H9 (cell line): ENCODE measurements at regions not wholly inside any gene's neighbourhood (a gene's known extent, or its start where the extent isn't known, plus 50 kb on each side); places are given as distances from the start of the nearest gene placed in this dataset.

ENCODE experiments used
- DNase-seq: peaks from one replicate; pipeline ENCODE4 v3.0.0-alpha.2; 2017
- H2AFZ ChIP-seq: one replicate; pipeline ENCODE4 v1.6.1; 2013; ENCODE audit warnings: mild to moderate bottlenecking, low read length, control low read depth, moderate library complexity
- H2AK5ac ChIP-seq: 2 replicates; pipeline ENCODE4 v1.6.1; 2013; ENCODE audit warnings: low read length, control low read depth, mixed read lengths; ENCODE audit not compliant: insufficient read length
- H2BK120ac ChIP-seq: one replicate; pipeline ENCODE4 v1.6.1; 2013; ENCODE audit warnings: low read depth, mild to moderate bottlenecking, low read length, control low read depth, inconsistent platforms; ENCODE audit not compliant: poor library complexity, severe bottlenecking
- H2BK12ac ChIP-seq: 2 replicates; pipeline ENCODE4 v1.6.1; 2013; ENCODE audit warnings: low read length, control low read depth, mixed read lengths, low read depth; ENCODE audit not compliant: insufficient read length
- H2BK15ac ChIP-seq: 2 replicates; pipeline ENCODE4 v1.6.1; 2013; ENCODE audit warnings: low read depth, low read length, control low read depth
- H2BK20ac ChIP-seq: one replicate; pipeline ENCODE4 v1.6.1; 2013; ENCODE audit warnings: low read depth, mild to moderate bottlenecking, low read length, control low read depth, inconsistent platforms; ENCODE audit not compliant: poor library complexity, severe bottlenecking
- H2BK5ac ChIP-seq: 2 replicates; pipeline ENCODE4 v1.6.1; 2013; ENCODE audit warnings: low read length, control low read depth, mixed read lengths; ENCODE audit not compliant: insufficient read length
- H3K14ac ChIP-seq: 2 replicates; pipeline ENCODE4 v1.6.1; 2013; ENCODE audit warnings: low read length, control low read depth; ENCODE audit not compliant: insufficient read depth
- H3K18ac ChIP-seq: 2 replicates; pipeline ENCODE4 v1.6.1; 2013; ENCODE audit warnings: low read depth, mild to moderate bottlenecking, mixed read lengths, low read length, control low read depth; ENCODE audit not compliant: insufficient read length
- H3K23ac ChIP-seq: 2 replicates; pipeline ENCODE4 v1.6.1; 2013; ENCODE audit warnings: low read length, control low read depth, mixed read lengths, low read depth; ENCODE audit not compliant: insufficient read length
- H3K23me2 ChIP-seq: 2 replicates; pipeline ENCODE4 v1.6.1; 2013; ENCODE audit warnings: low read depth, mild to moderate bottlenecking, mixed read lengths, low read length, control low read depth; ENCODE audit not compliant: insufficient read length, poor library complexity, severe bottlenecking
- H3K27ac ChIP-seq: 2 replicates; pipeline ENCODE4 v1.5.1; 2013; ENCODE audit warnings: low read length, control low read depth, mixed read lengths, low read depth; ENCODE audit not compliant: insufficient read length
- H3K27me3 ChIP-seq: 2 replicates; pipeline ENCODE4 v1.6.1; 2013; ENCODE audit warnings: low read length, control low read depth, inconsistent platforms; ENCODE audit not compliant: insufficient read depth
- H3K4ac ChIP-seq: 2 replicates; pipeline ENCODE4 v1.6.1; 2013; ENCODE audit warnings: low read depth, mild to moderate bottlenecking, control low read depth, inconsistent platforms, low read length, moderate library complexity
- H3K4me1 ChIP-seq: 2 replicates; pipeline ENCODE4 v1.6.1; 2013; ENCODE audit warnings: low read length, control low read depth, inconsistent platforms; ENCODE audit not compliant: insufficient read depth
- H3K4me2 ChIP-seq: 2 replicates; pipeline ENCODE4 v1.6.1; 2013; ENCODE audit warnings: low read length, control low read depth, mixed read lengths; ENCODE audit not compliant: insufficient read length, insufficient read depth
- H3K56ac ChIP-seq: 2 replicates; pipeline ENCODE4 v1.6.1; 2013; ENCODE audit warnings: low read depth, mild to moderate bottlenecking, mixed read lengths, low read length, control low read depth; ENCODE audit not compliant: insufficient read length
- H3K79me1 ChIP-seq: 2 replicates; pipeline ENCODE4 v1.6.1; 2013; ENCODE audit warnings: low read depth, mild to moderate bottlenecking, moderate library complexity, low read length, control low read depth, inconsistent platforms; ENCODE audit not compliant: insufficient read depth, poor library complexity, severe bottlenecking
- H3K79me2 ChIP-seq: 2 replicates; pipeline ENCODE4 v1.6.1; 2013; ENCODE audit warnings: low read length, control low read depth, inconsistent platforms; ENCODE audit not compliant: insufficient read depth
- H3K9ac ChIP-seq: 2 replicates; pipeline ENCODE4 v1.6.1; 2013; ENCODE audit warnings: low read length, control low read depth, mixed read lengths; ENCODE audit not compliant: insufficient read length; ENCODE audit errors: extremely low read depth
- H3K9me3 ChIP-seq: one replicate; pipeline ENCODE4 v1.6.1; 2013; ENCODE audit warnings: low read depth, low read length, inconsistent platforms; ENCODE audit not compliant: control insufficient read depth
- H3T11ph ChIP-seq: one replicate; pipeline ENCODE4 v1.6.1; 2013; ENCODE audit warnings: mild to moderate bottlenecking, low read length, control low read depth, inconsistent platforms
- H4K20me1 ChIP-seq: one replicate; pipeline ENCODE4 v1.6.1; 2013; ENCODE audit not compliant: control insufficient read depth, insufficient read length, insufficient read depth
- H4K5ac ChIP-seq: 2 replicates; pipeline ENCODE4 v1.6.1; 2013; ENCODE audit warnings: low read depth, mild to moderate bottlenecking, mixed read lengths, low read length, control low read depth; ENCODE audit not compliant: insufficient read length
- H4K8ac ChIP-seq: replicated peaks from 2 replicates; pipeline ENCODE4 v1.6.1; 2013; ENCODE audit warnings: low read length, control low read depth, mixed read lengths, low read depth; ENCODE audit not compliant: insufficient read length
- H4K91ac ChIP-seq: 2 replicates; pipeline ENCODE4 v1.6.1; 2013; ENCODE audit warnings: low read depth, mild to moderate bottlenecking, moderate library complexity, mixed read lengths, low read length, control low read depth; ENCODE audit not compliant: insufficient read length
- H3K27ac Mint-ChIP-seq, 3 experiments: 2 replicates in 2 of 3; 3 replicates in 1 of 3; pipeline ENCODE4 v1.8.0; 2020 to 2021; ENCODE audit warnings: mixed read lengths in 3 of 3, mild to moderate bottlenecking in 1 of 3, moderate library complexity in 1 of 3
- H3K27me3 Mint-ChIP-seq: 2 replicates; pipeline ENCODE4 v1.8.0; 2021; ENCODE audit warnings: low read depth, mild to moderate bottlenecking, moderate library complexity, mixed read lengths
- H3K36me3 Mint-ChIP-seq, 3 experiments: 2 replicates in 2 of 3; 3 replicates in 1 of 3; pipeline ENCODE4 v1.8.0; 2020 to 2021; ENCODE audit warnings: low read depth in 3 of 3, mixed read lengths in 3 of 3; ENCODE audit not compliant: insufficient read depth in 1 of 3
- H3K4me1 Mint-ChIP-seq, 2 experiments: 2 replicates each; pipeline ENCODE4 v1.8.0; 2020; ENCODE audit warnings: mixed read lengths in 2 of 2
- H3K4me3 Mint-ChIP-seq, 2 experiments: 2 replicates in 1 of 2; 3 replicates in 1 of 2; pipeline ENCODE4 v1.8.0; 2020 to 2021; ENCODE audit warnings: mild to moderate bottlenecking in 2 of 2, mixed read lengths in 2 of 2, moderate library complexity in 1 of 2
- H3K9me3 Mint-ChIP-seq, 2 experiments: 2 replicates in 1 of 2; 3 replicates in 1 of 2; pipeline ENCODE4 v1.8.0; 2020; ENCODE audit warnings: mild to moderate bottlenecking in 2 of 2, mixed read lengths in 2 of 2, moderate library complexity in 1 of 2
- WGBS: extraction: QIAGEN DNeasy Blood & Tissue Kit; methylation state at CpG from one replicate; pipeline ENCODE4 v1.1.7; 2013; ENCODE audit warnings: missing lambda C conversion rate, low lambda C conversion rate, mixed read lengths; ENCODE audit not compliant: insufficient read length; ENCODE audit errors: extremely low coverage; 5-methylcytosine and 5-hydroxymethylcytosine counted together
- TF ChIP-seq, protein P1 (sequence below): fragments of 200-600 bp; sonication (generic); conservative IDR thresholded peaks from 3 replicates; pipeline ENCODE4 v1.8.0; 2021; ENCODE audit warnings: antibody characterized with exemption, mild to moderate bottlenecking

DNA sequence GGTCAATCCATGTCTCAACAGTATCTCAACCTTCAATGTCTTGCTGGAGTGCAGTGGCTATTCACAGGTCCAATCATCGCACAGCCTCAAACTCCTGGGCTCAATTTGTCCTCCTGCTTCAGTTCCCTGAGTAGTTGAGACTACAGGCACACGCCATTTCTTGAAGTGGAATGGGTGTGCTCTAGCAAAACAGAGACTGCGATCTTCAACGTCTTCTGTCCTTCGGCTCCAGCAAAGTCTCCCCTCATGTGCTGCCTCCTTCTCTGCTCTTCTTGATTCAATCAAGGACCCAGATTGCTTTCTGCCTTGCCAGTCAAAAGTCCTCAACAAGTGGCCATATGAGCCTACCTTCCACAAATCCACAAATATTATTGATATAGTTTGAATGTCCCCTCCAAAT, 466.7 kb upstream of the MIR17HG start:
- H3K18ac ChIP-seq: no peak overlapping the region
- H3K4ac ChIP-seq: no peak overlapping the region
- no peak overlapping the region for H2BK120ac ChIP-seq
- H4K8ac ChIP-seq: no peak overlapping the region
- no peak overlapping the region for H3K4me2 ChIP-seq
- no peak overlapping the region for H2AFZ ChIP-seq
- H3K27ac ChIP-seq: no peak overlapping the region
- H3T11ph ChIP-seq: no peak overlapping the region
- no peak overlapping the region for H3K9ac ChIP-seq
- no peak overlapping the region for H2BK20ac ChIP-seq
- H3K56ac ChIP-seq: no peak overlapping the region
- H3K9me3 Mint-ChIP-seq: no peaks in the 10 kb centered on the region
- H3K9me3 ChIP-seq: no peaks in the 10 kb centered on the region
- no peak for DNase-seq
- H3K79me1 ChIP-seq: no peaks in the 10 kb centered on the region
- H2BK12ac ChIP-seq: no peak overlapping the region
- H4K20me1 ChIP-seq: no peaks in the 10 kb centered on the region
- 0 out of 7 replicates have a peak overlapping the region, but pooled peaks of 1 of the 3 experiments have one; percentile 4 for H3K27ac Mint-ChIP-seq
- no peaks in the 10 kb centered on the region for H3K4me1 ChIP-seq
- no peak overlapping the region for H3K4me3 Mint-ChIP-seq
- TF ChIP-seq, protein P1, sequence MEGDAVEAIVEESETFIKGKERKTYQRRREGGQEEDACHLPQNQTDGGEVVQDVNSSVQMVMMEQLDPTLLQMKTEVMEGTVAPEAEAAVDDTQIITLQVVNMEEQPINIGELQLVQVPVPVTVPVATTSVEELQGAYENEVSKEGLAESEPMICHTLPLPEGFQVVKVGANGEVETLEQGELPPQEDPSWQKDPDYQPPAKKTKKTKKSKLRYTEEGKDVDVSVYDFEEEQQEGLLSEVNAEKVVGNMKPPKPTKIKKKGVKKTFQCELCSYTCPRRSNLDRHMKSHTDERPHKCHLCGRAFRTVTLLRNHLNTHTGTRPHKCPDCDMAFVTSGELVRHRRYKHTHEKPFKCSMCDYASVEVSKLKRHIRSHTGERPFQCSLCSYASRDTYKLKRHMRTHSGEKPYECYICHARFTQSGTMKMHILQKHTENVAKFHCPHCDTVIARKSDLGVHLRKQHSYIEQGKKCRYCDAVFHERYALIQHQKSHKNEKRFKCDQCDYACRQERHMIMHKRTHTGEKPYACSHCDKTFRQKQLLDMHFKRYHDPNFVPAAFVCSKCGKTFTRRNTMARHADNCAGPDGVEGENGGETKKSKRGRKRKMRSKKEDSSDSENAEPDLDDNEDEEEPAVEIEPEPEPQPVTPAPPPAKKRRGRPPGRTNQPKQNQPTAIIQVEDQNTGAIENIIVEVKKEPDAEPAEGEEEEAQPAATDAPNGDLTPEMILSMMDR: no peak
- no peak overlapping the region for H4K5ac ChIP-seq
- H2BK15ac ChIP-seq: no peak overlapping the region
- H3K27me3 Mint-ChIP-seq: no peaks in the 10 kb centered on the region
- no peak overlapping the region for H4K91ac ChIP-seq
- H3K14ac ChIP-seq: no peak overlapping the region
- no peaks in the 10 kb centered on the region for H3K23me2 ChIP-seq
- H3K27me3 ChIP-seq: no peaks in the 10 kb centered on the region
- no peaks in the 10 kb centered on the region for H3K36me3 Mint-ChIP-seq
- H3K23ac ChIP-seq: no peak overlapping the region
- no peaks in the 10 kb centered on the region for H3K79me2 ChIP-seq
- no peaks in the 10 kb centered on the region for H3K4me1 Mint-ChIP-seq
- H2BK5ac ChIP-seq: peak overlapping the region; percentile 60
- no CpG with 5 or more reads among the region's 5 CpGs for WGBS
- no peak overlapping the region for H2AK5ac ChIP-seq
